OCI-LY7 (cell line): ENCODE measurements at regions not wholly inside any gene's neighbourhood (a gene's known extent, or its start where the extent isn't known, plus 50 kb on each side); places are given as distances from the start of the nearest gene placed in this dataset.

Source experiments
- BruUV-seq: library from RNA; stranded (reverse); fragments of 400-500 nt; replicated peaks from 2 replicates; lab custom pipeline; 2021; lab: Mats Ljungman, UMichigan
- CTCF ChIA-PET: fragments of 300-600 bp; sonication (Branson Sonifier 250); formaldehyde crosslinking; loops from one replicate; lab custom pipeline; 2022; ENCODE audit warnings: antibody characterized with exemption; ENCODE audit not compliant: unreplicated experiment; lab: Charles Lee
- POLR2A ChIA-PET: fragments of 300-600 bp; sonication (Branson Sonifier 250); formaldehyde crosslinking; loops from one replicate; lab custom pipeline; 2022; ENCODE audit warnings: antibody characterized with exemption; lab: Charles Lee
- DNase-seq: peaks from one replicate; pipeline ENCODE4 v3.0.0-alpha.2; 2015; ENCODE audit warnings: low spot score
- H2AFZ ChIP-seq: fragments of 200-600 bp; sonication (generic), shearing (Covaris generic); 2 replicates; pipeline ENCODE4 v1.6.1; 2014; ENCODE audit warnings: mild to moderate bottlenecking, antibody characterized with exemption, low read length, moderate library complexity
- H3K27ac ChIP-seq: fragments of 200-600 bp; sonication (generic); 2 replicates; pipeline ENCODE4 v1.5.1; 2014; ENCODE audit warnings: mixed run types, low read depth, mild to moderate bottlenecking, moderate library complexity, low read length, inconsistent platforms; ENCODE audit not compliant: poor library complexity, severe bottlenecking
- H3K36me3 ChIP-seq: fragments of 200-600 bp; sonication (generic); 2 replicates; pipeline ENCODE4 v1.6.1; 2014; ENCODE audit warnings: mild to moderate bottlenecking, antibody characterized with exemption, low read length, moderate library complexity, mixed read lengths; ENCODE audit not compliant: insufficient read depth
- H3K4me1 ChIP-seq: fragments of 200-600 bp; sonication (generic); 2 replicates; pipeline ENCODE4 v1.5.1; 2014; ENCODE audit warnings: mild to moderate bottlenecking, low read length; ENCODE audit not compliant: insufficient read depth, poor library complexity, severe bottlenecking
- H3K4me2 ChIP-seq: fragments of 200-600 bp; sonication (generic); 2 replicates; pipeline ENCODE4 v1.6.1; 2014; ENCODE audit warnings: mild to moderate bottlenecking, low read length
- H3K4me3 ChIP-seq: fragments of 200-600 bp; sonication (generic); 2 replicates; pipeline ENCODE4 v1.5.1; 2014; ENCODE audit warnings: mild to moderate bottlenecking, low read depth, low read length; ENCODE audit not compliant: poor library complexity, severe bottlenecking
- H3K79me2 ChIP-seq: fragments of 200-600 bp; sonication (generic); 2 replicates; pipeline ENCODE4 v1.6.1; 2016; ENCODE audit warnings: low read depth, mild to moderate bottlenecking, low read length, moderate library complexity, mixed read lengths; ENCODE audit not compliant: insufficient read depth
- H3K9me2 ChIP-seq: fragments of 200-600 bp; sonication (generic); 2 replicates; pipeline ENCODE4 v1.6.1; 2016; ENCODE audit warnings: mild to moderate bottlenecking, low read length, mixed read lengths; ENCODE audit not compliant: insufficient read depth
- H3K9me3 ChIP-seq: fragments of 200-600 bp; sonication (generic); 2 replicates; pipeline ENCODE4 v1.6.1; 2014; ENCODE audit warnings: mild to moderate bottlenecking, mixed run types, low read length, mixed read lengths
- H4K20me1 ChIP-seq: fragments of 200-600 bp; sonication (generic); 2 replicates; pipeline ENCODE4 v1.6.1; 2014; ENCODE audit warnings: mild to moderate bottlenecking, antibody characterized with exemption, low read length, moderate library complexity, mixed read lengths; ENCODE audit not compliant: insufficient read depth
- EZH2phosphoT487 ChIP-seq: fragments of 200-600 bp; sonication (generic); IDR thresholded peaks from 2 replicates; pipeline ENCODE4 v1.6.1; 2018; ENCODE audit warnings: low read depth, borderline replicate concordance, mild to moderate bottlenecking, mixed run types, antibody characterized with exemption, low read length, moderate library complexity, mixed read lengths
- intact Hi-C: fragments of 100-400 bp; cut with micrococcal nuclease; formaldehyde crosslinking; loops from one replicate; pipeline ENCODE4 v1.10.0; 2022; ENCODE audit not compliant: unreplicated experiment
- TF ChIP-seq, protein P1 (sequence below): fragments of 200-600 bp; sonication (generic); conservative IDR thresholded peaks from 2 replicates; pipeline ENCODE4 v1.5.1; 2014; ENCODE audit warnings: mild to moderate bottlenecking, antibody characterized with exemption, low read length, moderate library complexity, mixed read lengths

- DNase-seq: no peak
- POLR2A ChIA-PET: no interaction called here
- Histone ChIP-seq H3K9me3 (no peaks in the 10 kb centered on the region), H3K79me2 (no peaks in the 10 kb centered on the region), H3K27ac (no peak overlapping the region), H3K36me3 (no peaks in the 10 kb centered on the region), H4K20me1 (no peaks in the 10 kb centered on the region), H2AFZ (no peak overlapping the region), H3K9me2 (no peaks in the 10 kb centered on the region; the same call in 1 of the 2 replicates), H3K4me2 (no peak overlapping the region), H3K4me1 (no peaks in the 10 kb centered on the region), H3K4me3 (no peak overlapping the region)
- no TSS peak for BruUV-seq
- TF ChIP-seq, protein P1, sequence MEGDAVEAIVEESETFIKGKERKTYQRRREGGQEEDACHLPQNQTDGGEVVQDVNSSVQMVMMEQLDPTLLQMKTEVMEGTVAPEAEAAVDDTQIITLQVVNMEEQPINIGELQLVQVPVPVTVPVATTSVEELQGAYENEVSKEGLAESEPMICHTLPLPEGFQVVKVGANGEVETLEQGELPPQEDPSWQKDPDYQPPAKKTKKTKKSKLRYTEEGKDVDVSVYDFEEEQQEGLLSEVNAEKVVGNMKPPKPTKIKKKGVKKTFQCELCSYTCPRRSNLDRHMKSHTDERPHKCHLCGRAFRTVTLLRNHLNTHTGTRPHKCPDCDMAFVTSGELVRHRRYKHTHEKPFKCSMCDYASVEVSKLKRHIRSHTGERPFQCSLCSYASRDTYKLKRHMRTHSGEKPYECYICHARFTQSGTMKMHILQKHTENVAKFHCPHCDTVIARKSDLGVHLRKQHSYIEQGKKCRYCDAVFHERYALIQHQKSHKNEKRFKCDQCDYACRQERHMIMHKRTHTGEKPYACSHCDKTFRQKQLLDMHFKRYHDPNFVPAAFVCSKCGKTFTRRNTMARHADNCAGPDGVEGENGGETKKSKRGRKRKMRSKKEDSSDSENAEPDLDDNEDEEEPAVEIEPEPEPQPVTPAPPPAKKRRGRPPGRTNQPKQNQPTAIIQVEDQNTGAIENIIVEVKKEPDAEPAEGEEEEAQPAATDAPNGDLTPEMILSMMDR: no peak
- TF ChIP-seq EZH2phosphoT487: no peak
- CTCF ChIA-PET: no interaction called here
- intact Hi-C loops: no loop called here
These were observed 219.1 kb upstream of the MKI67 start for GRCh38 chr10:128345353-128345752.

- no peaks in the 10 kb centered on the region for H3K9me3 ChIP-seq
- H2AFZ ChIP-seq: no peak overlapping the region
- intact Hi-C loops: no loop called here
- ChIA-PET CTCF (no interaction called here), POLR2A (no interaction called here)
- no peak overlapping the region for H3K4me3 ChIP-seq
- DNase-seq: no peak
- no peak overlapping the region for H3K4me2 ChIP-seq
- TF ChIP-seq, protein P1: no peak
- TF ChIP-seq EZH2phosphoT487: no peak
- no TSS peak for BruUV-seq
- H3K27ac ChIP-seq: no peak overlapping the region
- no peaks in the 10 kb centered on the region for H3K9me2 ChIP-seq
- H3K4me1 ChIP-seq: no peaks in the 10 kb centered on the region
- H3K79me2 ChIP-seq: no peaks in the 10 kb centered on the region
- no peaks in the 10 kb centered on the region for H3K36me3 ChIP-seq
- H4K20me1 ChIP-seq: no peaks in the 10 kb centered on the region
These were observed 234.6 kb upstream of the MKI67 start for GRCh38 chr10:128360783-128361182.

GRCh38 chr10:128361487-128361886 lies 235.3 kb upstream of the MKI67 start:
- no peak overlapping the region for H3K4me3 ChIP-seq
- no peaks in the 10 kb centered on the region for H4K20me1 ChIP-seq
- H2AFZ ChIP-seq: no peak overlapping the region
- DNase-seq: no peak
- ChIA-PET POLR2A (no interaction called here), CTCF (no interaction called here)
- H3K4me1 ChIP-seq: no peaks in the 10 kb centered on the region
- H3K9me2 ChIP-seq: no peaks in the 10 kb centered on the region
- BruUV-seq: no TSS peak
- H3K27ac ChIP-seq: no peak overlapping the region
- H3K4me2 ChIP-seq: no peak overlapping the region
- no peaks in the 10 kb centered on the region for H3K36me3 ChIP-seq
- no peaks in the 10 kb centered on the region for H3K9me3 ChIP-seq
- intact Hi-C loops: no loop called here
- H3K79me2 ChIP-seq: no peaks in the 10 kb centered on the region
- TF ChIP-seq, protein P1: no peak
- no peak for TF ChIP-seq EZH2phosphoT487
